Neural cell (in vitro differentiated cells): ENCODE measurements at regions not wholly inside any gene's neighbourhood (a gene's known extent, or its start where the extent isn't known, plus 50 kb on each side); places are given as distances from the start of the nearest gene placed in this dataset.

Experiments
- H2AFZ ChIP-seq: fragments of 200-600, 300-800 bp; sonication (generic), shearing (Covaris generic); 2 replicates; pipeline ENCODE4 v1.6.0; 2014; ENCODE audit warnings: low read depth, mild to moderate bottlenecking, antibody characterized with exemption, low read length, moderate library complexity
- H3F3A ChIP-seq: fragments of 200-600 bp; shearing (Covaris generic); 2 replicates; pipeline ENCODE4 v1.6.1; 2016; ENCODE audit warnings: mild to moderate bottlenecking, moderate library complexity, mixed read lengths, antibody characterized with exemption, low read length; ENCODE audit not compliant: insufficient read depth, poor library complexity, severe bottlenecking
- H3K27ac ChIP-seq: fragments of 200-600, 300-800 bp; sonication (generic), shearing (Covaris generic); 2 replicates; pipeline ENCODE4 v1.5.1; 2014; ENCODE audit warnings: mild to moderate bottlenecking, low read length, moderate library complexity
- H3K27me3 ChIP-seq: fragments of 300-800, 200-600 bp; sonication (generic), shearing (Covaris generic); 2 replicates; pipeline ENCODE4 v1.6.0; 2014; ENCODE audit warnings: mild to moderate bottlenecking, low read depth, low read length, moderate library complexity; ENCODE audit not compliant: insufficient read depth
- H3K36me3 ChIP-seq: fragments of 300-800, 200-600 bp; sonication (generic), shearing (Covaris generic); 2 replicates; pipeline ENCODE4 v1.5.1; 2014; ENCODE audit warnings: mild to moderate bottlenecking, antibody characterized with exemption, low read length, moderate library complexity; ENCODE audit not compliant: insufficient read depth
- H3K4me2 ChIP-seq: fragments of 300-800, 200-600 bp; sonication (generic), shearing (Covaris generic); 2 replicates; pipeline ENCODE4 v1.6.0; 2014; ENCODE audit warnings: mild to moderate bottlenecking, low read length
- H3K4me3 ChIP-seq: fragments of 300-800, 200-600 bp; sonication (generic), shearing (Covaris generic); 2 replicates; pipeline ENCODE4 v1.5.1; 2014; ENCODE audit warnings: mild to moderate bottlenecking, low read length, moderate library complexity
- H3K79me2 ChIP-seq: fragments of 200-600 bp; shearing (Covaris generic); replicated peaks from 2 replicates; pipeline ENCODE4 v1.6.0; 2014; ENCODE audit warnings: mild to moderate bottlenecking, low read length, moderate library complexity; ENCODE audit not compliant: insufficient read depth
- H3K9ac ChIP-seq: fragments of 300-800, 200-600 bp; sonication (generic), shearing (Covaris generic); 2 replicates; pipeline ENCODE4 v1.6.1; 2016; ENCODE audit warnings: mild to moderate bottlenecking, low read length, mixed read lengths
- H3K9me2 ChIP-seq: fragments of 200-600 bp; shearing (Covaris generic); 2 replicates; pipeline ENCODE4 v1.6.1; 2016; ENCODE audit warnings: mild to moderate bottlenecking, low read length, mixed read lengths; ENCODE audit not compliant: insufficient read depth
- H3K9me3 ChIP-seq: fragments of 200-600, 300-800 bp; sonication (generic), shearing (Covaris generic); 2 replicates; pipeline ENCODE4 v1.6.1; 2016; ENCODE audit warnings: mild to moderate bottlenecking, mixed run types, low read length, moderate library complexity, mixed read lengths
- H4K20me1 ChIP-seq: fragments of 200-600 bp; shearing (Covaris generic); 2 replicates; pipeline ENCODE4 v1.6.1; 2016; ENCODE audit warnings: mild to moderate bottlenecking, mixed run types; ENCODE audit not compliant: insufficient read depth
- CTCF ChIP-seq: fragments of 450-650 bp; IDR thresholded peaks from 2 replicates; pipeline ENCODE4 v1.5.1; 2014; ENCODE audit warnings: antibody characterized with exemption, mild to moderate bottlenecking, moderate library complexity; ENCODE audit not compliant: poor library complexity, severe bottlenecking
- EP300 ChIP-seq: fragments of 450-650 bp; conservative IDR thresholded peaks from 2 replicates; pipeline ENCODE4 v1.6.1; 2014; ENCODE audit warnings: antibody characterized with exemption, mild to moderate bottlenecking, moderate library complexity; ENCODE audit not compliant: poor library complexity, severe bottlenecking
- EZH2 ChIP-seq: fragments of 200-600, 300-800 bp; shearing (Covaris generic), sonication (generic); IDR thresholded peaks from 2 replicates; pipeline ENCODE4 v1.6.1; 2014; ENCODE audit warnings: antibody characterized with exemption, low read length, borderline replicate concordance, mild to moderate bottlenecking; ENCODE audit not compliant: insufficient read depth, poor library complexity, severe bottlenecking
- MXI1 ChIP-seq: fragments of 450-650 bp; conservative IDR thresholded peaks from 2 replicates; pipeline ENCODE4 v1.6.1; 2014; ENCODE audit warnings: antibody characterized with exemption, mild to moderate bottlenecking; ENCODE audit not compliant: poor library complexity, severe bottlenecking
- POLR2AphosphoS5 ChIP-seq: IDR thresholded peaks from 2 replicates; pipeline ENCODE4 v1.6.1; 2012
- RAD21 ChIP-seq: fragments of 450-650 bp; conservative IDR thresholded peaks from 2 replicates; pipeline ENCODE4 v1.6.1; 2014; ENCODE audit warnings: antibody characterized with exemption, mild to moderate bottlenecking, moderate library complexity
- REST ChIP-seq: IDR thresholded peaks from 2 replicates; pipeline ENCODE4 v1.6.1; 2012; ENCODE audit warnings: borderline replicate concordance
- SMC3 ChIP-seq: fragments of 450-650 bp; conservative IDR thresholded peaks from 2 replicates; pipeline ENCODE4 v1.6.1; 2014; ENCODE audit warnings: antibody characterized with exemption, mild to moderate bottlenecking, moderate library complexity; ENCODE audit not compliant: poor library complexity
- TAF1 ChIP-seq: IDR thresholded peaks from 2 replicates; pipeline ENCODE4 v1.6.1; 2012; ENCODE audit warnings: low read depth

- H3K79me2 ChIP-seq: no peaks in the 10 kb centered on the region
- no peaks in the 10 kb centered on the region for H3K27me3 ChIP-seq
- no peaks in the 10 kb centered on the region for H3K9me2 ChIP-seq
- no peak overlapping the region for H3K27ac ChIP-seq
- H4K20me1 ChIP-seq: no peaks in the 10 kb centered on the region
- no peaks in the 10 kb centered on the region for H3K9me3 ChIP-seq
- no peak overlapping the region for H2AFZ ChIP-seq
- H3F3A ChIP-seq: no peaks in the 10 kb centered on the region
- TF ChIP-seq RAD21 (no peak), CTCF (no peak), EP300 (no peak), SMC3 (no peak), TAF1 (no peak), POLR2AphosphoS5 (no peak), EZH2 (no peak), REST (no peak), MXI1 (no peak)
- H3K4me3 ChIP-seq: no peak overlapping the region
- no peak overlapping the region for H3K9ac ChIP-seq
- no peak overlapping the region for H3K4me2 ChIP-seq
- no peaks in the 10 kb centered on the region for H3K36me3 ChIP-seq
These were observed 85.7 kb upstream of the FAM180A start for GRCh38 chr7:135834266-135834665.

GRCh38 chr7:135833642-135834041 is 85.0 kb upstream of the FAM180A start:
- Histone ChIP-seq H2AFZ (no peak overlapping the region), H3K9me3 (no peaks in the 10 kb centered on the region), H3F3A (no peaks in the 10 kb centered on the region), H3K36me3 (no peaks in the 10 kb centered on the region), H4K20me1 (no peaks in the 10 kb centered on the region), H3K4me2 (no peak overlapping the region), H3K27ac (no peak overlapping the region), H3K9ac (no peak overlapping the region), H3K4me3 (no peak overlapping the region), H3K9me2 (no peaks in the 10 kb centered on the region), H3K79me2 (no peaks in the 10 kb centered on the region), H3K27me3 (no peaks in the 10 kb centered on the region)
- TF ChIP-seq CTCF: no peak
- TF ChIP-seq MXI1: no peak
- no peak for TF ChIP-seq POLR2AphosphoS5
